CD14-positive monocyte (primary cell): ENCODE measurements at regions not wholly inside any gene's neighbourhood (a gene's known extent, or its start where the extent isn't known, plus 50 kb on each side); places are given as distances from the start of the nearest gene placed in this dataset.

Source experiments
- DNase-seq, 3 donors: peaks; one replicate each; pipeline ENCODE4 v3.0.0-alpha.2; 2011 to 2022
- H2AFZ ChIP-seq: 2 replicates; pipeline ENCODE4 v1.6.0; 2012; ENCODE audit warnings: mild to moderate bottlenecking, low read depth, low read length, inconsistent platforms; ENCODE audit not compliant: insufficient read depth, poor library complexity, severe bottlenecking
- H3K27ac ChIP-seq, 2 donors: 1 replicate in 1 of 2; 2 replicates in 1 of 2; pipeline ENCODE4 v1.5.1; 2012 to 2013; ENCODE audit warnings: low read length in 2 of 2, control low read depth in 1 of 2, inconsistent platforms in 1 of 2, low read depth in 1 of 2, mild to moderate bottlenecking in 1 of 2
- H3K27me3 ChIP-seq, 2 donors: one replicate each; pipeline versions ENCODE4 v1.6.0 to v1.6.1; 2011 to 2013; ENCODE audit warnings: low read length in 2 of 2; ENCODE audit not compliant: control insufficient read depth in 2 of 2, insufficient read depth in 2 of 2
- H3K36me3 ChIP-seq, 2 donors: replicated peaks in 1 of 2; 1 replicate in 1 of 2; 2 replicates in 1 of 2; pipeline versions ENCODE4 v1.5.1 to v1.6.1; 2012 to 2013; ENCODE audit warnings: low read length in 2 of 2, control low read depth in 1 of 2, inconsistent platforms in 1 of 2, mild to moderate bottlenecking in 1 of 2; ENCODE audit not compliant: insufficient read depth in 2 of 2, control insufficient read depth in 1 of 2
- H3K4me1 ChIP-seq, 2 donors: 1 replicate in 1 of 2; 2 replicates in 1 of 2; pipeline versions ENCODE4 v1.5.1 to v1.6.1; 2012 to 2013; ENCODE audit warnings: low read length in 2 of 2, control low read depth in 1 of 2, inconsistent platforms in 1 of 2, mild to moderate bottlenecking in 1 of 2, moderate library complexity in 1 of 2; ENCODE audit not compliant: insufficient read depth in 2 of 2, control insufficient read depth in 1 of 2
- H3K4me2 ChIP-seq: replicated peaks from 2 replicates; pipeline ENCODE3; 2012; ENCODE audit warnings: low read length, moderate library complexity, mild to moderate bottlenecking; ENCODE audit not compliant: poor library complexity, severe bottlenecking; ENCODE audit errors: extremely low read depth
- H3K4me3 ChIP-seq, 3 experiments: fragments of 200-600 bp in 1 of 3; sonication (generic) in 1 of 3; replicated peaks in 1 of 3; 1 replicate in 2 of 3; 2 replicates in 1 of 3; pipeline ENCODE4 v1.5.1; 2011 to 2013; ENCODE audit warnings: low read length in 3 of 3, mild to moderate bottlenecking in 3 of 3, control low read depth in 2 of 3, low read depth in 2 of 3, inconsistent platforms in 1 of 3, moderate library complexity in 1 of 3
- H3K79me2 ChIP-seq: 2 replicates; pipeline ENCODE4 v1.6.0; 2012; ENCODE audit warnings: mild to moderate bottlenecking, control low read depth, inconsistent platforms, low read length, moderate library complexity; ENCODE audit not compliant: insufficient read depth
- H3K9ac ChIP-seq: 2 replicates; pipeline ENCODE4 v1.6.0; 2017; ENCODE audit warnings: low read length, mild to moderate bottlenecking; ENCODE audit not compliant: insufficient read depth, poor library complexity, severe bottlenecking
- H3K9me3 ChIP-seq, 2 donors: replicated peaks in 1 of 2; 1 replicate in 1 of 2; 2 replicates in 1 of 2; pipeline versions ENCODE4 v1.5.1 to v1.6.1; 2012 to 2013; ENCODE audit warnings: low read length in 2 of 2, control low read depth in 1 of 2; ENCODE audit not compliant: control insufficient read depth in 1 of 2, insufficient read depth in 1 of 2
- H4K20me1 ChIP-seq: 2 replicates; pipeline ENCODE4 v1.6.0; 2012; ENCODE audit warnings: mild to moderate bottlenecking, low read length, control low read depth, moderate library complexity; ENCODE audit not compliant: insufficient read depth
- H3K27ac Mint-ChIP-seq, 7 donors: one replicate each; pipeline ENCODE4 v1.8.0; 2020; ENCODE audit warnings: mild to moderate bottlenecking in 7 of 7, mixed read lengths in 7 of 7, moderate library complexity in 6 of 7, inconsistent platforms in 2 of 7
- H3K27me3 Mint-ChIP-seq, 3 donors: one replicate each; pipeline ENCODE4 v1.8.0; 2021 to 2022; ENCODE audit warnings: low read depth in 3 of 3, mild to moderate bottlenecking in 3 of 3, mixed read lengths in 3 of 3, moderate library complexity in 3 of 3, inconsistent platforms in 1 of 3
- H3K36me3 Mint-ChIP-seq, 2 donors: one replicate each; pipeline ENCODE4 v1.8.0; 2020; ENCODE audit warnings: mixed read lengths in 2 of 2, inconsistent platforms in 1 of 2, mild to moderate bottlenecking in 1 of 2
- H3K4me1 Mint-ChIP-seq: one replicate; pipeline ENCODE4 v1.8.0; 2020; ENCODE audit warnings: mild to moderate bottlenecking, mixed read lengths
- H3K4me3 Mint-ChIP-seq, 2 donors: one replicate each; pipeline ENCODE4 v1.8.0; 2020; ENCODE audit warnings: mild to moderate bottlenecking in 2 of 2, mixed read lengths in 2 of 2, moderate library complexity in 1 of 2
- H3K9me3 Mint-ChIP-seq, 7 donors: one replicate each; pipeline ENCODE4 v1.8.0; 2020 to 2022; ENCODE audit warnings: mixed read lengths in 7 of 7, mild to moderate bottlenecking in 6 of 7, moderate library complexity in 6 of 7, inconsistent platforms in 2 of 7
- WGBS: methylation state at CpG from one replicate; pipeline ENCODE4 v1.1.5; 2013; ENCODE audit warnings: missing lambda C conversion rate; ENCODE audit not compliant: insufficient coverage; 5-methylcytosine and 5-hydroxymethylcytosine counted together
- intact Hi-C, 2 donors: fragments of 100-400 bp; cut with micrococcal nuclease; formaldehyde crosslinking; loops; one replicate each; pipeline versions ENCODE4 v1.15.0 to v1.15.1; 2023
- TF ChIP-seq, protein P1 (sequence below): fragments of 200-600 bp; IDR thresholded peaks from one replicate; pipeline ENCODE4 v1.8.0; 2022; ENCODE audit warnings: antibody characterized with exemption, mild to moderate bottlenecking

DNA sequence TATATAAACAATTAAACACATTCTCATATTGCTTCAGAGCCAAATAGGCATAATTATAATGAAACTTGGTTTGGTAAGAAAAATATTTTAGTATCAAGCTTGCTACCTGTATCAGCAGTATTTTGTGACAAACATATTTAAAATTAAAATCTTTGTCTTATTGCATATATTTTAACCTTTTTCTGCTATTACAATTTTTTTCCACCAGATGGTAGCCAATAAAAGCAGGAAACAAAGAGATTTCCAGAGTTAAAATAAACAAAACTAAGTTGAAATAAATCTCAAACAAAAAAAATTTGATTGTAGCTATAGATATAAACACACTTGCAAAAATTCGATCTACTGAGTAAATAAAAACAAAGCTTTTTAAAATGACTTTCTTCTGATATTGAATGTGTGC, 491.3 kb upstream of the GJE1 start:
- H3K27ac Mint-ChIP-seq = no peak overlapping the region
- TF ChIP-seq, protein P1, sequence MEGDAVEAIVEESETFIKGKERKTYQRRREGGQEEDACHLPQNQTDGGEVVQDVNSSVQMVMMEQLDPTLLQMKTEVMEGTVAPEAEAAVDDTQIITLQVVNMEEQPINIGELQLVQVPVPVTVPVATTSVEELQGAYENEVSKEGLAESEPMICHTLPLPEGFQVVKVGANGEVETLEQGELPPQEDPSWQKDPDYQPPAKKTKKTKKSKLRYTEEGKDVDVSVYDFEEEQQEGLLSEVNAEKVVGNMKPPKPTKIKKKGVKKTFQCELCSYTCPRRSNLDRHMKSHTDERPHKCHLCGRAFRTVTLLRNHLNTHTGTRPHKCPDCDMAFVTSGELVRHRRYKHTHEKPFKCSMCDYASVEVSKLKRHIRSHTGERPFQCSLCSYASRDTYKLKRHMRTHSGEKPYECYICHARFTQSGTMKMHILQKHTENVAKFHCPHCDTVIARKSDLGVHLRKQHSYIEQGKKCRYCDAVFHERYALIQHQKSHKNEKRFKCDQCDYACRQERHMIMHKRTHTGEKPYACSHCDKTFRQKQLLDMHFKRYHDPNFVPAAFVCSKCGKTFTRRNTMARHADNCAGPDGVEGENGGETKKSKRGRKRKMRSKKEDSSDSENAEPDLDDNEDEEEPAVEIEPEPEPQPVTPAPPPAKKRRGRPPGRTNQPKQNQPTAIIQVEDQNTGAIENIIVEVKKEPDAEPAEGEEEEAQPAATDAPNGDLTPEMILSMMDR = no peak
- Histone ChIP-seq H2AFZ (no peak overlapping the region), H3K9ac (no peak overlapping the region), H3K27ac (no peak overlapping the region), H3K4me3 (no peak overlapping the region), H3K79me2 (no peaks in the 10 kb centered on the region), H3K36me3 (no peaks in the 10 kb centered on the region), H3K4me1 (no peaks in the 10 kb centered on the region), H3K27me3 (no peaks in the 10 kb centered on the region), H3K9me3 (peaks cover 0 to under 1% of the 10 kb centered on the region in 2 donors), H3K4me2 (no peak overlapping the region), H4K20me1 (no peaks in the 10 kb centered on the region)
- no peaks in the 10 kb centered on the region for H3K27me3 Mint-ChIP-seq
- H3K4me1 Mint-ChIP-seq = no peaks in the 10 kb centered on the region
- H3K4me3 Mint-ChIP-seq = no peak overlapping the region
- no peaks in the 10 kb centered on the region for H3K36me3 Mint-ChIP-seq
- intact Hi-C loops = no loop called here
- no CpG with 5 or more reads among the region's 1 CpG for WGBS
- H3K9me3 Mint-ChIP-seq = peaks cover 0 to 2% (median 0%) of the 10 kb centered on the region in 7 donors
- DNase-seq = no peak

DNA sequence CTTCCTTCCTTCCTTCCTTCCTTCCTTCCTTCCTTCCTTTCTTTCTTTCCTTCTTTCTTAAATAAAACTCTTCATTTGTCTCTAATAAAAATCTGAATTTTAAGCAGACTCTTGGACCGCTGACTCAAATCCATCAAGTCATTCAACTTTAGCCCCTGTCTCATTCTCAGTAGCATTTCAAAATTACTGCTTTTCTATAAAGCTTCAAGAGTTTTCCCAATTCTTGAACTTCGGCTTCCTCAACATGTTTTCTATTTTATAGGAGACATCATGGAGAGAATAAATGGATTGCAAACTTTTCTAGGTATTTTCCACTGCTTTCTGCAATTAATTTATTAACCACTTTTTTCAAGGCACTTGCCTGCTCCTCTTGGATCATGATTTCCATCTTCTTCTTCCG, 497.1 kb upstream of the GJE1 start:
- DNase-seq = no peak
- H3K9me3 Mint-ChIP-seq = peaks cover 0 to 2% (median 0%) of the 10 kb centered on the region in 7 donors
- H3K9me3 ChIP-seq = no peaks in the 10 kb centered on the region
- no peaks in the 10 kb centered on the region for H3K27me3 ChIP-seq
- H3K4me3 Mint-ChIP-seq = no peak overlapping the region
- no peak overlapping the region for H2AFZ ChIP-seq
- H3K27ac ChIP-seq = no peak overlapping the region
- no peak overlapping the region for H3K4me2 ChIP-seq
- no peaks in the 10 kb centered on the region for H3K36me3 ChIP-seq
- H4K20me1 ChIP-seq = no peaks in the 10 kb centered on the region
- H3K4me1 Mint-ChIP-seq = no peaks in the 10 kb centered on the region
- H3K36me3 Mint-ChIP-seq = no peaks in the 10 kb centered on the region
- no peaks in the 10 kb centered on the region for H3K79me2 ChIP-seq
- 100% methylated on average over 1 of the region's 3 CpGs for WGBS
- TF ChIP-seq, protein P1 = no peak
- no peak overlapping the region for H3K4me3 ChIP-seq
- H3K27ac Mint-ChIP-seq = no peak overlapping the region
- intact Hi-C loops = no loop called here
- H3K27me3 Mint-ChIP-seq = peaks cover 0 to 2% (median 0%) of the 10 kb centered on the region in 3 donors
- no peak overlapping the region for H3K9ac ChIP-seq
- H3K4me1 ChIP-seq = no peaks in the 10 kb centered on the region
